ENCODE measurements at regions not wholly inside any gene's neighbourhood (a gene's known extent, or its start where the extent isn't known, plus 50 kb on each side); places are given as distances from the start of the nearest gene placed in this dataset.
"Not testable (repeated sequence)": the region's sequence is repeated elsewhere in the genome, so short reads cannot be mapped to it uniquely, and the experiment has no call there.

DNA sequence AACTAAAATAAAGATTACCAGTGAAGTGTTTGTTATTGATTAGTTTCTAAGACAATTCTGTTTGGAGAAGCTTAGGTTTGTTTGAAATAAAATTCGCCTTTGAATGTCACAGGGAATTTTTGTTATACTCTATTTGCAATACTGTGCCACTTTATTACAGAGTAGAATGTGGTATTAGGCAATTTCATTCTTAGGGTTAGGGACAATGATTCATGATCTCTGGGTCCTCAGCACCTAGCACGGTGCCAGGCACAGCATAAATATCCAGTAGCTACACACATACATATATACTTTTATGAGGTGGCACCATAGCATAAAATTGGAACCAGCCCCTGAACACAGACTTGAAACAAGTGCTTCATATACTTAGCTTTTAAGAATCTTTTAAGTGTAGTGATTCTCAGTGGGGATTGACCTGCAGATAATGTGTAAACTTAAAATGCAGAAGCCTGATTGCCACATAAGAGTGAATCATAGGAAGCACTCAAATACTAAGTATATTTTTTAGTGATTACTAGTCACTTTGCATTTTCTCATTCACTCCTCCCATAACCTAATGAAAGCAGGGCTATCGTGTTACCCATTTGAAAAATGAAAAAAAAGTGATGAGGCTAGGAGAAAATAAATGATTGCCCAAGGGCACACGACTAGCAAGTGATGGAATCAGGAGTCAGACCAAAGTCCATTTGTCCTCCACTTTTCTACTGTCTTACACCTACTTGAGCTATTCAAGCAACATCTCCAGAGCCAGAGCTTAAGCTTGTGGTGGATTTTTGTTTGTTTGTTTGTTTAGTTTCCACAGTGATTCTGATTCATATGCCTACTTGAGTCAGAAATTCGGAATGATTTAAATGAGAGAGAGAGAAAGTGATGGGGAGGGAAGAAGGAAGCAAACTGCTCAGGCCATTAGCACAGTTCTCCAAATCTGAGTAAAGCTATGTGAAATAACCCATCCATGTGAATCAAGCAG, 366.0 kb upstream of the FGF13 start:
- H3K4me3 ChIP-seq = no peak overlapping the region
- H3K27ac ChIP-seq = no peak overlapping the region

DNA sequence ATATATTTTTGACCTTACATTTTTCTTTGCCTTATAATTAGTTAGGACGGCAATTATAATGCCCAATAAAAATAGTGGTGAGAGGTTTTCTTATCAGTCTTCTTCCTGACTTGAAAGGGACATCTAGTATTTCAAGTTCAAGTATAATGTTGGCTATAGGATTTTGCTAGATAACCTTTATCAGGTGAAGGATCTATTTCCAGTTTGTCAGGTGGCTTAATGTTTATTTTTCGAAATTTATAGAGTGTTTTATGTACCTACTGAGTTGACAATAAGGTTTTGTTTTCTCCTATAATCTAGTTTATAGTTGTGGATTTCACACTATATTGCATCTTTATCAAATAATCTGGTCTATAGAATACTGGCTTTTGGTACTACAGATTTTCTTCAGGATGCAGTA, 351.8 kb upstream of the FGF13 start:
- H3K27ac ChIP-seq = no peak overlapping the region
- no peak overlapping the region for H3K4me3 ChIP-seq

GRCh38 chrX:139058831-139059495, 347.4 kb upstream of the FGF13 start:
- Histone ChIP-seq H3K4me3 (no peak overlapping the region), H3K27ac (no peak overlapping the region)

DNA sequence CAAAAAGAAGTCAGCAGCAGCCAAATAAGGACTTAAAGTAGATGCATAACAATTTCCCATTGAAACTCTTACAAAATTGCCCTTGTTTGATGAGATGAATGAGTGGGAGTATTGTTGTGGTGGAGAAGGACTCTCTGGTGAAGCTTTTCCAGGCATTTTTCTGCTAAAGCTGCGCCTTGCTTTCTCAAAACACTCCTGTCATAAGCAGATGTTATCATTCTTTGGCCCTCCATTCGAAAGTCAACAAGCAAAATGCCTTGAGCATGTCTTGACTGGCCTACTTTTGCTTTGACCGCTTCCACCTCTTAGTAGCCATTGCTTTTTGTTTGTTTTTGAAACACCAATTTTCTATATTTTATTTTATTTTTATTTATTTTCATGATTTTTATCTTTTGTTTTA, 340.9 kb upstream of the FGF13 start:
- no peak overlapping the region for H3K4me3 ChIP-seq
- H3K27ac ChIP-seq = no peak overlapping the region

GRCh38 chrX:139049465-139049864, 337.9 kb upstream of the FGF13 start:
- H3K4me3 ChIP-seq = no peak overlapping the region
- H3K27ac ChIP-seq = no peak overlapping the region

DNA sequence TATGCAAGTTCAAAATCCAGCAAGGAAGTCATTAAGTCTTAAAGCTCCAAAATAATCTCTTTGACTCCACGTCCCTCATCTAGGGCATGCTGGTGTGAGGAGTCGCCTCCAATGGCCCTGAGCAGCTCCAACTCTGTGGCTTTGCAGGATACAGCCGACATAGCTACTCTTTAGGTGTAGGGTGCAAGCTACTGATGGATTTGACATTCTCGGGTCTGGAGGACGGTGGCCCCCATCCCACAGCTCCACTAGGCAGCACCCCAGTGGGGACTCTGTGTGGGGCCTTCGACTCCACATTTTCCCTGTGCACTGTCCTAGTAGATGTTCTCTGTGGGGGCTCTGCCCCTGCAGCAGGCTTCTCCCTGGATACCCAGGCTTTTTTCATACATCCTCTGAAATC, 333.2 kb upstream of the FGF13 start:
- Histone ChIP-seq H3K4me3 (no peak overlapping the region), H3K27ac (no peak overlapping the region)

DNA sequence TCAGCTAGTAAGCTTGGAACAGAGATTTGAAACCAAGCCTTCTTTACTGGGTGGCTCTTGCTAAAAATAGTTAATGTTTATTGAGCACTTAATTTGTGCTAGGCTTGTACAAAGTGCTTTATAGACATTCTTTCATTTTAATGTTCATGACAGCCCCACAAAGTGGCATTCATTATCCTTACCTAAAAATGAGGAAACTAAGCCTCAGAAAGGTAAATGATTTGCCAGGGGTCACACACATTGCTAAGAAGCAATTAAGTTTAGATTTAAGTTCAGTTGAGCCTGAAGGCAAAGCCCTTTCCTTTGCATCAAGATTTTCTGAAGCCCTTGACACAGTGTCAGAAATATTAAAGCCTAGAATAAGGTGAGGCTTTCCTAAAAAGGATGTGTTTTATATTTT, 327.5 kb upstream of the FGF13 start:
- Histone ChIP-seq H3K27ac (no peak overlapping the region), H3K4me3 (no peak overlapping the region)

GRCh38 chrX:139026811-139027210, 315.3 kb upstream of the FGF13 start:
- Histone ChIP-seq H3K27ac (no peak overlapping the region), H3K4me3 (no peak overlapping the region)

GRCh38 chrX:139026406-139026805, 314.9 kb upstream of the FGF13 start:
- H3K4me3 ChIP-seq = no peak overlapping the region
- no peak overlapping the region for H3K27ac ChIP-seq

GRCh38 chrX:139025816-139026215, 314.3 kb upstream of the FGF13 start:
- H3K4me3 ChIP-seq = no peak overlapping the region
- no peak overlapping the region for H3K27ac ChIP-seq

DNA sequence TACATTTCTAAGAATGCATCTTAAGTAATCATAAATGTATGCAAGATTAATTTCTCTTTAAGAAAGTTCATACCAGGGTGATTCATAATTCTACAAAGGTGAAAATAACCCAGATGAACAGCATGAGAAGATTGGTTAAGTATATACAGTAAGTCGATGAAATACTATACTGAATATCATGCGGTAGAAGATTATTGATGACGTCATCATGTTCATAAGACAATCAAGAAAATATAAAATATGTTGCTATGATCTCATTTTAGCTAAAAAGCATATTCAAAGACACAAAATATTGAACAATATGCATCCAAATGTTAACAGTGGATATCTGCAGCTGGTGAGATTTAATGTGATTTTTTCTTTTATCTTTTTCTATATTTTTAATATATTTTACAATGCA, 312.0 kb upstream of the FGF13 start:
- no peak overlapping the region for H3K4me3 ChIP-seq
- H3K27ac ChIP-seq = no peak overlapping the region

DNA sequence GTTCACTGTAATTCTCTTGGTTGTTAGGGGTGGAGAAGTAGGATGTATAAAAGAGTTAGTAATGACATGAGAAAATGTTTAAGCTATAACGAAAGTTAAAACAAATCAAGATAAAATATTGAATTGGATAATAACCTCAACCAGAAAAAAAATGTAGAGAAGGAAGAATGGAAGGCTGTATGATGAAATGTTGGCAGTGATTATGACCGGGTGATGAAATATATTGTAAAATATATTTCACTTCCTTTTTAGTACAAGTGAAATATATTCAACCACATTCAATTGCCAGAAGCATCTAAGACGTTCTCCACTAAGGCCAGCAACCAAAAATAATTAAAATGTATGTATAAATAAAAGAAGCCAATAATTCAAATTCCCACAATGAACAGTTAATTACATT, 309.3 kb upstream of the FGF13 start:
- no peak overlapping the region for H3K27ac ChIP-seq
- H3K4me3 ChIP-seq = no peak overlapping the region

GRCh38 chrX:139018436-139018835, 306.9 kb upstream of the FGF13 start:
- Histone ChIP-seq H3K27ac (no peak overlapping the region), H3K4me3 (no peak overlapping the region)

- Histone ChIP-seq H3K27ac (no peak overlapping the region), H3K4me3 (no peak overlapping the region)
Observed at GRCh38 chrX:139015627-139016026, 304.1 kb upstream of the FGF13 start.

DNA sequence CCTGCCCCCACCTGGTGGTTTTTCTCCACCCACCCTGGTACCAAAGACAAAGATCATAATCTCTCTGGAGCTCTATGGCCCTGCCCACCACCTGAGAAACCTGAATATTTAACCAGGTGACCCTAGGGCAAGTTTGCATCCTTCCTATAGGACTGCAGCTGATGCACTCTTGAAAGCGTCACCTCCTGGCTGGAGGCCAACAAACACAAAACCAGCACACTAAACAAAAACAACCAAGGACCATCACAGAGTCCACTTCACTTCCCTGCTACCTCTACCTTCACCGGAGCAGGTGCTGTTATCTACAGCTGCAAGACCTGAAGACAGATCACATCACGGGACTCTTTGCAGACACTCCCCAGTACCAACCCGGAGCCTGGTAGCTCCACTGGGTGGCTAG, 296.7 kb upstream of the FGF13 start:
- no peak overlapping the region for H3K4me3 ChIP-seq
- no peak overlapping the region for H3K27ac ChIP-seq

DNA sequence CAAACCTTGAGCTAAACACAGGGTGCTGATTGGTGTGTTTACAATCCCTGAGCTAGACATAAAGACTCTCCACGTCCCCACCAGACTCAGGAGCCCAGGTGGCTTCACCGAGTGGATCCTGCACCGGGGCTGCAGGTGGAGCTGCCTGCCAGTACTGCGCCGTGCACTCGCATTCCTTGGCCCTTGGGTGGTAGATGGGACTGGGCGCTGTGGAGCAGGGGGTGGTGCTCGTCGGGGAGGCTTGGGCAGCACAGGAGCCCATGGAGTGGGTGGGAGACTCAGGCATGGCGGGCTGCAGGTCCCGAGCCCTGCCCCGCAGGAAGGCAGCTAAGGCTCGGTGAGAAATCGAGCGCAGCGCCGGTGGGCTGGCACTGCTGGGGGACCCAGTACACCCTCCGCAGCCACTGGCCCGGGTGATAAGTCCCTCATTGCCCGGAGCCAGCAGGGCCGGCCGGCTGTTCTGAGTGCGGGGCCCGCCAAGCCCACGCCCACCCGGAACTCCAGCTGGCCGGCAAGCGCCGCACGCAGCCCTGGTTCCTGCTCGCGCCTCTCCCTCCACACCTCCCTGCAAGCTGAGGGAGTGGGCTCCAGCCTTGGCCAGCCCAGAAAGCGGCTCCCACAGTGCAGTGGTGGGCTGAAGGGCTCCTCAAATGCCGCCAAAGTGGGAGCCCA, 292.5 kb upstream of the FGF13 start:
- not testable (repeated sequence) for H3K4me3 ChIP-seq, H3K27ac ChIP-seq

DNA sequence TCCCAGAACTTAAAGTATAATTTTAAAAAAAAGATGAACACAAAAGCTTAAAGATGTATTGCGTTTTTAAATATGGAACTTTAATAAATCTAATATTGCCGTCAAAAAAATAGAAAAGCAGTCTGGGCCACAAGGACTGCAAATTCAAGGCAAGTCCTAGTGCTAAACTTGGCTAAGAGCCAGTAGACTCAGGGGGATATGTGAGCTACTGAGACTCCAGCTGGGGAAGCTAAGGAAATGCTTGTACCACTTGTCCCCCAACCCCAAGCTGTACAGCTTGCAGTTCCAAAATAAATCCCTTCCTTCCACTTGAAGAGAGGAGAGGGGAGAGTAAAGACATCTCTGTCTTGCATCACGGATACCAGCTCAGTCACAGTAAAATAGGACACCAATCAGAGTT, 290.8 kb upstream of the FGF13 start:
- Histone ChIP-seq H3K27ac (no peak overlapping the region), H3K4me3 (no peak overlapping the region)

DNA sequence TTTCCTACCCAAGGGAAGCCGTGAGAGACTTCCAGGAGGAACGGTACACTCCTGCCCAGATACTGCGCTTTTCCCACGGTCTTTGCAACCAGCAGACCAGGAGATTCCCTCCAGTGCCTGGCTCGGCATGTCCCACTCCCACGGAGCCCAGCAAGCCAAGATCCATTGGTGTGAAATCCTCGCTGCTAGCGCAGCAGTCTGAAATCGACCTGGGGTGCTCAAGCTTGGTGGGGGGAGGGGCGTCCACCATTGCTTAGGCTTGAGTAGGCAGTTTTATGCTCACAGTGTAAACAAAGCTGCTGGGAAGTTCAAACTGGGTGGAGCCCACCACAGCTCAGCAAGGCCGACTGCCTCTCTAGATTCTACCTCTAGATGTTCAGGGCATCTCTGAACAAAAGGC, 284.8 kb upstream of the FGF13 start:
- Histone ChIP-seq H3K4me3 (no peak overlapping the region), H3K27ac (no peak overlapping the region)

DNA sequence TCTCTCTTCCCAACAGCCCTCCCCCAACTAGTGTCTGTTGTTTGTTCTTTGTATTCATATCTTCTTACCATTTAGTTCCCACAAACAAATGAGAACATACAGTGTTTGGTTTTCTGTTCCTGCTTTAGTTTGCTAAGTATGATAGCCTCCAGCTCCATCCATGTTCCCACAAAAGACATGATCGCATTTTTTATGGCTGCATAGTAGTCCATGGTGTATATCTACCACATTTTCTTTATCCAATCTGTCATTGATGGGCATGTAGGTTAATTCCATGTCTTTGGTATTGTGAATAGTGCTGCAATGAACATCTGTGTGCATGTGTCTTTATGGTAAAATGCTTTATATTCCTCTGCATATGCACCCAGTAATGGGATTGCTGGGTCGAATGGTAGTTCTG, 283.9 kb upstream of the FGF13 start:
- H3K4me3 ChIP-seq = no peak overlapping the region
- H3K27ac ChIP-seq = no peak overlapping the region

GRCh38 chrX:138990425-138990824, 278.9 kb upstream of the FGF13 start:
- not testable (repeated sequence) for H3K27ac ChIP-seq, H3K4me3 ChIP-seq

DNA sequence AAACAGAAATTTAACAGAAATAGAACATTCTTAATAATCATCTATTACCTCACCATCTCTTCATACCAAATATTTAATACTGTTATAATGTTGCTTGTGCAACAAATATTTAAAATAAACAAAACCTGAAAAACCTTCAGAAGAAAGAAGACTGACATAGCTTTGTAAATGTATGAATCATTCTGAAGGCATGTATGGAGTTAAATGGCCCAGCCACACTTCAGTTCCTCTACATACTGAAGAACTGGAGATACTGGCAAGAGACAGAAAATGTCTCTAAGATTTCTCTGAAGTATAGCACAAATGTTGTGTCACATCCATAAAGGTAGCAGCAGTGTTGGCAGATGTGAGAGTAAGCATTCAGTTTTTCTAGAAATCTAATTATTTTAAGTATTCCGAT, 275.3 kb upstream of the FGF13 start:
- H3K27ac ChIP-seq = no peak overlapping the region
- no peak overlapping the region for H3K4me3 ChIP-seq
